Endothelial cell of hepatic sinusoid (primary cell): ENCODE measurements at regions not wholly inside any gene's neighbourhood (a gene's known extent, or its start where the extent isn't known, plus 50 kb on each side); places are given as distances from the start of the nearest gene placed in this dataset.

Source experiments
- in situ Hi-C: cut with HindIII; loops from 2 replicates; pipeline ENCODE4 v1.10.0; 2017; ENCODE audit warnings: low sequenced_read_pairs

DNA sequence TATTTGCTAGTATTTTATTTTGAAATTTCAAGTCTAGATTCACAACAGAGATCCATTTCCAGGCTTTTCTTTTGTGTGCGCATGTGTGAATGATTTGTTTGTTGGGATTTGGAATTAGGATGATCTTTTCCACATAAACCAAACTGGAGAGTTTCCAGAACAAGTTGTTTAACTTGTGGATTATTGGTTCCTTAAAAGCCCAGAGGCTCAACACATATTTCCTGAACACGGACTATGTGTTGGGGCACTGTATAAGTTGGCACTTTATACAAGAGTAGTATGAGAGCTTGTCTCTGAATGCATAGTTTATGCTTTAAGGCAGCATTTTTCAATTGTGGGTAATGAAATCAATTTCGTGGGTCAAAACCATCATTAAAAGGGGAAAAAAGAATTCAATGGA is 67.3 kb upstream of the FUT8 start:
- in situ Hi-C loops = no loop called here

DNA sequence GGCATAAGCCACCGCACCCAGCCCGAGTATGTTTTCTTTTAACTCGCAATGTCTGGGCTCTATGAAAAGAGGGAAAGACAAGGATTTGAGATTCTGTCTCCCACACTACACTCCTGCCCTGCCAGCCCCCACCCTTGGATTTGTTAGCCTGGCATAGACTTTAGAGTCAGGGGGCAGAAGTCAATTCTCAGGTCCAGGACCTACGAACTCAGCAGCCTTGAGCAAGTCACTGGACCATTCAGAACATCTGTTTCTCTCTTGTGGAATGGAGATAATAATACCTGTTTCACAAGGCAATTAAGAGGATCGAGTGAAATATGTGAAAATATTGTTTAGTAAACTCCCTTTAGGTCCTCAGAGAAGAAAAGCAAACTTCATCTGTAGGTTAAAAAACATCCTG is 66.1 kb upstream of the FUT8 start:
- in situ Hi-C loops = no loop called here

DNA sequence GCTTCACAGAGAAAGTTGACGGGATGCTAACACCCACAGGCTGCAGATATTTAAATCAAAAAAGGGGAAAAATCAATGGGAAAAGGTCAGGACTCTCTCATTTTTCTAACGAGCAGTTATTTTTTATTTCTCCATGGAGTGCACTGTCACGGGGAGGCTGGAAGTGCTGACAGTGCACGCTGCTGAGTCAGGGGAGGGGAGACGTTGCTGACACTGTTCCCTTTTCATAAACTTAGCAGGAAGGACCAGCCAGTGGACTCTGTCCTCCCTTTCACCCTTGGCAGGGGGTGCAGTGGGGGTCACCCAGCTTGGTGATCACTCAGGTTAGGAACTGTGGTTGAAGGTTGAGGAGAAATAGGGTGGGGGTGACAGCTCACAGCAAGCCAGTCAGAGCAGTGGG is 65.6 kb upstream of the FUT8 start:
- in situ Hi-C loops = no loop called here

DNA sequence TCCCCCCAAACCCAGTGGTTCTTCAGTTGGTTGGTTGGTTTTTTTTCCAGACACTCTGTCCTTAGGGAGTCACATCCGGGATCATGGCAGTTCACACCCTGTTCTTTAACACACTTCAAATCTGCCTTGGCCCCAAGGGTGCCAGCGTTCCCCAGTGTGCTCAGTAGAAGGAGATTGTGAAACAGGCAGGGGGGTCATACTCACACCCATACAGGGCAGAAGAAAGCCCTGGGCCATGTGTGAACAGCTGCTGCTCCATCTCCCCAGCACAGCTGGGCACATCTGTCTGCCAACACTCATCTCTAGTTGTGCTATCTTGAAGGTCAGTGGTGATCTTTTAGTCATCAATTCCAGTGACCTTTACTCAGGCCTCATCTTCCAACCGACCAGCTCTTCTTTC is 64.4 kb upstream of the FUT8 start:
- in situ Hi-C loops = no loop called here

DNA sequence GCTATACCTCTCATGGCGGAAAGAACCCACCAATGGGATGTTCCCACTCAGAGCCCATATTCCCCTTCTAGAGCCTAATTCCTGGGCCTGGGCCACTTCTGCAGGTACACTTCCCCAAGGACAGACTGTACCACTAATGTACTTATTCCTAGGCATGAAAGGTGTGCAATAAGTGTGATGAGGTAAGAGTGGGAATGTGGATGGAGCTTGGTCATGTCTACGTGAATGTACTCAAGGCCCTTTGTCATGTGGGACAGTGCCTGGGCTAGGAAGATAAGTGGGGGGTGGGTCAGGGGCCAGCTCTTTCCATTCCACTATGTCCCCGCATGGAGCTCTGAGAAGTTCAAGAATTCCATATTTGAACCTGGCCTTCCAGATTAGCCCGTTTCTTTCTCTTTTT is 63.4 kb upstream of the FUT8 start:
- in situ Hi-C loops = no loop called here

DNA sequence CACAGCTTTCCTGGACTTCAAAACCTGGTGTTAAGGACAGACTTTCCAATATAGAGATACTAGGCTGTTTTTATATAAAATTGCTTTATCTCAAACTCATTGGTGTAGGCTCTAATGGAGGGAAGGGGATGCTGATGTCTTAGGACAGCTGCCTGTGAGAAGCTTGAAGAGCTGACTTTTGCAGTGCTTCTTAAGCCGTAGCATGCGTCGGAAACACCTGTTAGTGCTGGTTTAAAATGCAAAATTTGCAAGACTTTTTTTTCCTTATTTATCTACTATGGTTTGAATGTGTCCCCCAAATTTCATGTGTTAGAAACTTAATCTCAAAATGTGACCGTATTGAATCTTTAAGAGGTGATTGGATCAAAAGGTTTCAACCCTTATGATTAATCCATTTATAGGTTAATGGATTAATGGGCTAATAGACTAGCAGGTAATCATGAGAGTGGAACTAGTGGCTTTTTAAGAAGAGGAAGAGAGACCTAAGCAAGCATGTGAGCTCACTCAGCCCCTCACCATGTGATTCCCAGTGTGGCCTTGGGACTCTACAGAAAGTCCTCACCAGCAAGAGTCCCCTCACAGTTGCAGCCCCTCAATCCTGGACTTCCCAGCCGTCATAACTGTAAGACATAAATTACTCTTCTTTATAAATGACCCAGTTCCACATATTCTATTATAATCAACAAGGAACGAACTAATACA is 60.9 kb upstream of the FUT8 start:
- in situ Hi-C loops = no loop called here

DNA sequence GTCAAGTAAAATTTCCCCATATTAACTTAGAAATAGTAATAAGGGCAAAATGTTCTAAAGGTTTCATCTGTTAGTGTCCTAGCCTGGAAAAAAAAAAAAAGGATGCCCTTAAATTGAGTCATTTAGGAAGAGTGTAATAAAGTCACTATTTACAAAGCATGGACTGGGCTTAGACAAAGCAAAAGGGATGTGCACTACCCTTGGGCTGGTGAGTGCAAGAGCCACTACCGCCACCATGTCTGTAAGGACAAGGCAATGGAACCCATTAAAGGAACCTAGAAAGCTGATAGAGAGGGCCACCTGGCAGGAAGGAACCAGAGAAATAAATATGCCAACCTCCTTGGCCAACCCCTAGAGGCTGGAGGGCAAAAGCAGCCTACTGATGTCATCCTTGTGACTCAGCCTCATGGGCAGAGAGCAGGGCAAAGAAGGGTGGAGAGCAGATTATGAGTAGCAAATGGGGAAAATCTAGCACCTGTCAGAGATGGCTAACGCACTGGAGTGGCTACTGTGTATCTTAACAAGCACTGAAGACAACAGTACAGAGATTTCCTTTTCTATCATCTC is 59.5 kb upstream of the FUT8 start:
- in situ Hi-C loops = no loop called here

DNA sequence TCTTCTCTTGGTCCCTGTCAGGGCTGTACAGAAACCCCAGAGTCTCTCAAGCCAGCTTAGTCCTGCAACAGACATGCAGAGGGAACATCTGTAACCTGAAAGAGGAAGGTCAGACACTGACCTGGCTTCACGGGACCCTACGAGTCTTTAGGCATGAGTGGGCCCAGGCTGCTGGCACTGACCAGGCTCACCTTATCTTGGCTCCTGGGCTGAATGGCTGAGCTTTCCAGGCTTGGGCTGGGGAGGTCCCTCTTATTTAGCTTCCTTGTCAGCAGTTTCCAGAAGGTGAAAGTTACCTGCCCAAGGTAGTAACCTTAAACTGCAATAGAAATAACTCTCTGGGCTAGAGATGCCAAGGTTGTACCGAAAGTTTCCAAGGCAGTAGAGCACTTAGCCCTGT is 58.4 kb upstream of the FUT8 start:
- in situ Hi-C loops = no loop called here

DNA sequence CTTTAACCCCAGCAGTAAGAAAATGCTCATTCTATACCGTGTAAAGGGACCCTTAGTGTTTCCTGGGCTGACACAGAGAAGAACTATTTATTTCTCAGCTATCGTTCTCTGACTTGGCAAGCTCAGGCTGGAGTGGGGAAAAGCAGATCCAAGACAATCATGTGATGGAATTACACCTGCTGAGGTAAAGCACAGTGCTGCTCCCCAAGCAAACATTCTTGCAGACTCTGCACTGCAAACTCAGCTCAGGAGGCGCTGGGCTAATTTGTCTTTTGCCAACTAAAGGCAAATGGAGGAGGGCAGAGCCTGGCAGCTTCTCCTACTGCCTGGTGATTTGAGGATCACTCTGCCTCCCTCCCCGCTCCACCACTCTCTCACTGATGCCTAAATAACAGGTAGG is 57.8 kb upstream of the FUT8 start:
- in situ Hi-C loops = no loop called here

DNA sequence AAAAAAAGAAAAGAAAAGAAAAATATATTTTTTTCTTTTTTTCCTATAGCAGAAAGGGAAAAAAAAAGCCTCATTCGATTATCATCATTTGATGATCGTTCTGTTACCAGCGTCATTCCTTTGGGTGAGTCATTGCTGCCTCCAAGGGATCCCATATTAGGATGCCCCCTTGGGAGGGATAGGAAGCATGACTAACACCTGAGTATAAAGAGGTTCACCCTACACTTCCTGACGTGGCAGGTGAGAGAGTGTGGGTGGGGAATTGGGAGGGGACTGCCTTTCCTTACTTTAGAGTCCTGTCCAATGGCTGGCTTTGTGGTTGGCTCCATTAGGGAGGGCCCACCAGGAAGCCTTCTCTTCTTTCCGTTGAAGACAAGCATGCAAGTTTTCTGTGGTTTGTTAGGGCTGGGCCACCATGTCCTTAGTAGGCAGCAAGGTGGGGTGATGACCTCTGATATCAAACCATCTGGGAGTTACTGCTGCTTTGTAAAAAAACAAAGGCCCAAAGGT is 56.1 kb upstream of the FUT8 start:
- in situ Hi-C loops = no loop called here

DNA sequence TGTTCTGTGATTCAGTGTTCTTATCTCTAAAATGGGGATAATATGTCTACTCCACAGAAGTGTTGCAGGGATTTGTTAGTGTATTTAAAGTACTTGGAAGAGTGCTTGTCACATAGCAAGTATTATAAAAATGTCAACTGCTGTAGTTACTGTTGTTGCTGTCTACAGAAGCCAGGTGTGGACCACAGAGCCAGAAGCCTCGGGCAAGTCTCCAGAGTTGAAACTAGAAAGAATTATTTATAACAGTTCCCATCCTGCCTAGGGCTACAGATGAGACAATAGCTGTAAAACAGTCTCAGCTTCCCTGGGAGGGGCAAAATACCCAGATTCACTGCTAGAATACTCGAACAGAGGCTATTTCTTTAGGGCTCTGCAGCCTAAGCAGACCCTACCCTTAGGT is 55.4 kb upstream of the FUT8 start:
- in situ Hi-C loops = no loop called here

DNA sequence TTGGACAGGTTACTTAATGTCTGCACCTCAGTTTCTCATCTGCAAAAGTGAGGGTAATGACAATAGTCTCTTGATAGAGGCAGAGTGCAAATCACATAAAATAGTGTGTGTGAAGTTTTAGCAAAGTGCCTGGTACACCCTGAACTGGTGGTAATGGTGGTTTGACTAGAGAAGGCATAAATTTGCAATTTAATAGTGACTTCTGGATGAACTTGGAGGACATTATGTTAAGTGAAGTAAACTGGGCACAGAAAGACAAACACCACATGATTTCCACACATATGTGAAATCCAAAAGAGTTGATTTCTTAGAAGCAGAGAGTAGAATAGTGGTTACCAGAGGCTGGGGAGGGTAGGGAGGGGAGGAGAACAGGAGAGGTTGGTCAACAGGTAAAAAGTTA is 54.8 kb upstream of the FUT8 start:
- in situ Hi-C loops = no loop called here

DNA sequence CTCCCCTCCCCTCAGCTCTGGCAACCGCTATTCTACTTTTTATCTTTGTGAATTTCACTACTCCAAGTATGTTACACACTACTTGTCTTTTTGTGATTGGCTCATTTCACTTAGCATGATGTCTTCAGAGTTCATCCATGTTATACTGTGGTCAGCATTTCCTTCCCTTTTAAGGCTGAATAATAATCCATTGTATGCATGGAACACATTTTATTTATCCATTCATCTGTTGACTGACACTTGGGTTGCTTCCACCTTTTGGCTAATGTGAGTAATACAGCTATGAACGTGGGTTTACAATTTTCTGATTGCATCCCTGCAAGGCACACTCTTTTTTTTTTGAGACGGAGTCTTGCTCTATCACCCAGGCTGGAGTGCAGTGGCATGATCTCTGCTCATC is 53.0 kb upstream of the FUT8 start:
- in situ Hi-C loops = no loop called here

DNA sequence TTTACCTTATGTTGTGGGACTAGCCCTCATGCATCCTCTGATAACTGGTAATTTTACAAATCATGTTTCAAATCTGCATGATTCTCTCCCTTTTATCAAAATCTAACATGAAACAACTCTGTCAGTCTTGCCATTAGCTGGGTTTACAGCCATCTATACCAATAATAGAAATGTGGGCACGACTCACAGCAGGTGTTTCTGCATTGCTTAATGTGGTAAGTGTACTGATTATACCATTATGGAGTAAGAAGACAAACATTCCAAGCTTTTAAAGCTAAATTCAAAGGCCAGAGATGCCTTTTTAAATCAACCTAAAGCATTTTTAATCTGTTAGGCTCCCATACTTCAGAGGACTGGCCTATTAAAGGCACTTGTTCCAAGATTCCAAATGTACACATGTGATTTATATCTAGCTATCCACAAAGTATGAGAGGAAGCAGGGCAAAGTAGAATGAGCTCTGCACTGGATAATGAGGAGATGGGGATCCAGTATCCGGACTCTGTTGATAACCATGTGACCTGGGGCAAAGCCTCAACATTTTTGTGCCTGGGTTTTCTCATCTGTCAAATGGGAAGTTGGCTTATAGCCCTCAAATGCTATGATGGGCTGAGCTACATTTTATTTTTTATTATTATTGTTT is 52.3 kb upstream of the FUT8 start:
- in situ Hi-C loops = loop anchor here (5.0 kb wide), 1 partner anchor 47 kb away; no protein-coding TSS in a partner anchor

DNA sequence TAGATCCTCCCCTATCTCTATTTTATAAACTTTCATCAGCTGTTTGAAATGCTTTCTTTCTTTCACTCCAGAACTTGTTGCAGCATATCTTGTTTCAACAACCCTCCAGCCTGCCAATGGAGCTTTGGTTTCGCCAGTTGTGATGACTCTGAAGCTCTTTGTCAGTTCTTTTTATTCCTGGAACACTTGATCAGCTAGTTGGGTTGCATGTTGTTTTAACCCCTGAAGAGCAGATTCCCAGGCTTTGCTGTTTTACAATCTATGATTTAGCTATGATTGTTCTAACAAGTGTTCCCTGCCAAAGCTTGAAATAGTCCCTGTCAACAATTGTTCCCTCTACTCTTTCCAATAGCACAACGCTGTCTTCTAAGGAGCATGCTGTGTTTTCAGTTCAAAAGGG is 50.6 kb upstream of the FUT8 start:
- in situ Hi-C loops = loop anchor here (5.0 kb wide), 1 partner anchor 45 kb away; no protein-coding TSS in a partner anchor
